ENCODE measurements at regions not wholly inside any gene's neighbourhood (a gene's known extent, or its start where the extent isn't known, plus 50 kb on each side); places are given as distances from the start of the nearest gene placed in this dataset.
"Not testable (repeated sequence)": the region's sequence is repeated elsewhere in the genome, so short reads cannot be mapped to it uniquely, and the experiment has no call there.

GRCh38 chr2:190748966-190749365, 100.1 kb downstream of the NAB1 start:
- no peak for DNase-seq
- Histone ChIP-seq H3K9me3 (ENCODE audit: low read length) (no peaks in the 10 kb centered on the region), H3K4me3 (ENCODE audit: low read length) (no peak overlapping the region), H3K4me1 (ENCODE audit: insufficient read depth, low read length) (no peaks in the 10 kb centered on the region), H3K79me2 (ENCODE audit: low read length) (no peaks in the 10 kb centered on the region), H3F3A (ENCODE audit: low read length, unreplicated experiment) (no peaks in the 10 kb centered on the region), H3K27ac (ENCODE audit: low read length) (no peak overlapping the region), H4K20me1 (ENCODE audit: low read length) (no peaks in the 10 kb centered on the region), H3K4me2 (ENCODE audit: low read length) (no peak overlapping the region), H3K9ac (ENCODE audit: low read length) (no peak overlapping the region), H2AFZ (ENCODE audit: low read length) (no peak overlapping the region), H3K36me3 (ENCODE audit: low read depth, low read length) (no peaks in the 10 kb centered on the region), H3K27me3 (ENCODE audit: low read length) (no peaks in the 10 kb centered on the region), H3K9me2 (replicated peaks; ENCODE audit: low read length) (no peaks in the 10 kb centered on the region)
- no TSS peak for BruUV-seq (replicated peaks)
- intact Hi-C loops (cut with micrococcal nuclease) = no loop called here
- ATAC-seq = no peak
- TF ChIP-seq CTCF (conservative IDR thresholded peaks at IDR 0.05; ENCODE audit: low read depth, low read length) = no peak
- no peak for TF ChIP-seq EZH2 (IDR thresholded peaks at IDR 0.05; ENCODE audit: low read length, unreplicated experiment)
- ChIA-PET CTCF (no interaction called here), POLR2A (ENCODE audit: unreplicated experiment) (interaction anchor here (0.6 kb wide), 1 partner anchor 30 kb away, joined by 3 read pairs; no protein-coding TSS in a partner anchor)

- Histone ChIP-seq H3K79me2 (ENCODE audit: low read length) (no peaks in the 10 kb centered on the region), H3K9ac (ENCODE audit: low read length) (no peak overlapping the region), H3K4me3 (ENCODE audit: low read length) (no peak overlapping the region), H2AFZ (ENCODE audit: low read length) (no peak overlapping the region), H3K4me1 (ENCODE audit: insufficient read depth, low read length) (peaks cover 11% of the 10 kb centered on the region), H3K9me3 (ENCODE audit: low read length) (no peaks in the 10 kb centered on the region), H3K27me3 (ENCODE audit: low read length) (no peaks in the 10 kb centered on the region), H3K9me2 (replicated peaks; ENCODE audit: low read length) (no peaks in the 10 kb centered on the region), H3F3A (ENCODE audit: low read length, unreplicated experiment) (no peaks in the 10 kb centered on the region), H4K20me1 (ENCODE audit: low read length) (no peaks in the 10 kb centered on the region), H3K36me3 (ENCODE audit: low read depth, low read length) (no peaks in the 10 kb centered on the region), H3K4me2 (ENCODE audit: low read length) (no peak overlapping the region), H3K27ac (ENCODE audit: low read length) (no peak overlapping the region)
- ATAC-seq (no peak), DNase-seq (no peak)
- no peak for TF ChIP-seq EZH2phosphoT487 (IDR thresholded peaks at IDR 0.05; ENCODE audit: borderline replicate concordance, low read length)
- no peak for TF ChIP-seq EZH2 (IDR thresholded peaks at IDR 0.05; ENCODE audit: low read length, unreplicated experiment)
- no peak for TF ChIP-seq CTCF (conservative IDR thresholded peaks at IDR 0.05; ENCODE audit: low read depth, low read length)
- intact Hi-C loops (cut with micrococcal nuclease) = loop anchor here (5.0 kb wide), 1 partner anchor 39 kb away; no protein-coding TSS in a partner anchor
- CTCF ChIA-PET = no interaction called here
- no TSS peak for BruUV-seq (replicated peaks)
- POLR2A ChIA-PET (ENCODE audit: unreplicated experiment) = no interaction called here
These were observed 107.0 kb downstream of the NAB1 start for GRCh38 chr2:190755772-190756415.

- no peak for TF ChIP-seq CTCF (conservative IDR thresholded peaks at IDR 0.05; ENCODE audit: low read depth, low read length)
- TF ChIP-seq EZH2phosphoT487 (IDR thresholded peaks at IDR 0.05; ENCODE audit: borderline replicate concordance, low read length) = no peak
- no peak for TF ChIP-seq EZH2 (IDR thresholded peaks at IDR 0.05; ENCODE audit: low read length, unreplicated experiment)
- CTCF ChIA-PET = interaction anchor here (0.6 kb wide), 2 partner anchors 21 to 41 kb away, joined by 3 read pairs; no protein-coding TSS in a partner anchor
- ATAC-seq (peak; percentile 61), DNase-seq (peak; percentile 93)
- H3F3A ChIP-seq (ENCODE audit: low read length, unreplicated experiment) = no peaks in the 10 kb centered on the region
- H3K9ac ChIP-seq (ENCODE audit: low read length) = no peak overlapping the region
- no peak overlapping the region for H2AFZ ChIP-seq (ENCODE audit: low read length)
- H3K27me3 ChIP-seq (ENCODE audit: low read length) = no peaks in the 10 kb centered on the region
- no peaks in the 10 kb centered on the region for H3K9me2 ChIP-seq (replicated peaks; ENCODE audit: low read length)
- no peaks in the 10 kb centered on the region for H3K9me3 ChIP-seq (ENCODE audit: low read length)
- H3K79me2 ChIP-seq (ENCODE audit: low read length) = no peaks in the 10 kb centered on the region
- intact Hi-C loops (cut with micrococcal nuclease) = loop anchor here (5.0 to 10.0 kb wide), 3 partner anchors 42 to 225 kb away; partner anchors contain the start of genes NAB1 and NEMP2
- peaks cover 23% of the 10 kb centered on the region for H3K4me1 ChIP-seq (ENCODE audit: insufficient read depth, low read length)
- H3K4me2 ChIP-seq (ENCODE audit: low read length) = peak overlapping the region; percentile 37
- no peaks in the 10 kb centered on the region for H3K36me3 ChIP-seq (ENCODE audit: low read depth, low read length)
- no peaks in the 10 kb centered on the region for H4K20me1 ChIP-seq (ENCODE audit: low read length)
- 0 out of 2 replicates have a peak overlapping the region, but pooled peaks have one; percentile 23 for H3K27ac ChIP-seq (ENCODE audit: low read length)
- no TSS peak for BruUV-seq (replicated peaks)
- POLR2A ChIA-PET (ENCODE audit: unreplicated experiment) = no interaction called here
- H3K4me3 ChIP-seq (ENCODE audit: low read length) = no peak overlapping the region
These were observed 110.9 kb downstream of the NAB1 start for GRCh38 chr2:190759749-190760213.

GRCh38 chr2:190760353-190761150, 111.7 kb downstream of the NAB1 start:
- H3K27me3 ChIP-seq (ENCODE audit: low read length); POLR2A ChIA-PET (ENCODE audit: unreplicated experiment); ATAC-seq; H3F3A ChIP-seq (ENCODE audit: low read length, unreplicated experiment); BruUV-seq (replicated peaks); DNase-seq; H4K20me1 ChIP-seq (ENCODE audit: low read length); H3K79me2 ChIP-seq (ENCODE audit: low read length); H3K9ac ChIP-seq (ENCODE audit: low read length); H2AFZ ChIP-seq (ENCODE audit: low read length); H3K9me2 ChIP-seq (replicated peaks; ENCODE audit: low read length); H3K36me3 ChIP-seq (ENCODE audit: low read depth, low read length); H3K9me3 ChIP-seq (ENCODE audit: low read length); H3K4me3 ChIP-seq (ENCODE audit: low read length): not testable (repeated sequence)
- CTCF ChIA-PET = interaction anchor here (0.6 kb wide), 1 partner anchor 42 kb away, joined by 3 read pairs; no protein-coding TSS in a partner anchor
- intact Hi-C loops (cut with micrococcal nuclease) = loop anchor here (5.0 to 10.0 kb wide), 2 partner anchors 113 to 226 kb away; partner anchors contain the start of genes NAB1 and NEMP2
- H3K4me1 ChIP-seq (ENCODE audit: insufficient read depth, low read length) = peaks cover 29% of the 10 kb centered on the region
- 0 out of 2 replicates have a peak overlapping the region, but pooled peaks have one; percentile 23 for H3K27ac ChIP-seq (ENCODE audit: low read length)
- H3K4me2 ChIP-seq (ENCODE audit: low read length) = 0 out of 2 replicates have a peak overlapping the region, but pooled peaks have one; percentile 37
